ENCODE measurements at regions not wholly inside any gene's neighbourhood (a gene's known extent, or its start where the extent isn't known, plus 50 kb on each side); places are given as distances from the start of the nearest gene placed in this dataset.
A peak's percentile ranks its signal among the peaks of the same experiment; 100 is the strongest.

GRCh38 chr16:88287219-88287618 lies 95.5 kb upstream of the ZNF469 start:
- TF ChIP-seq CTCF (IDR thresholded peaks at IDR 0.05) (peak; percentile 67), OVOL2 (CRISPR knock-in tag; IDR thresholded peaks at IDR 0.05; ENCODE audit: borderline replicate concordance) (no peak), FOXK1 (CRISPR knock-in tag; IDR thresholded peaks at IDR 0.05) (no peak), FOXP1 (CRISPR knock-in tag; IDR thresholded peaks at IDR 0.05; ENCODE audit: borderline replicate concordance) (no peak), ZNF219 (CRISPR knock-in tag; IDR thresholded peaks at IDR 0.05; ENCODE audit: borderline replicate concordance) (no peak), SMAD3 (CRISPR knock-in tag; IDR thresholded peaks at IDR 0.05; ENCODE audit: borderline replicate concordance) (no peak), NR1H2 (CRISPR knock-in tag; IDR thresholded peaks at IDR 0.05) (no peak), USF1 (CRISPR knock-in tag; IDR thresholded peaks at IDR 0.05) (no peak)
- ATAC-seq (no peak), DNase-seq (ENCODE audit: low spot score) (no peak)
- no peaks in the 10 kb centered on the region for H3K4me1 Mint-ChIP-seq
- peaks cover 16% of the 10 kb centered on the region for H3K36me3 Mint-ChIP-seq
- H3K4me3 Mint-ChIP-seq: no peak overlapping the region
- H3K9me3 Mint-ChIP-seq: peaks cover 19% of the 10 kb centered on the region
- no peak overlapping the region for H3K27ac Mint-ChIP-seq
- peaks cover 8% of the 10 kb centered on the region; the same call in 1 of the 2 replicates for H3K27me3 Mint-ChIP-seq (ENCODE audit: low read depth)
- ChIA-PET CTCF (interaction anchor here (0.5 to 1.1 kb wide), 4 partner anchors 12 to 358 kb away, joined by 3 to 6 read pairs (median 5); no protein-coding TSS in a partner anchor), POLR2A (interaction anchor here (0.7 kb wide), 1 partner anchor 207 kb away, joined by 3 read pairs; no protein-coding TSS in a partner anchor)

GRCh38 chr16:88288303-88288702 lies 94.5 kb upstream of the ZNF469 start:
- ChIA-PET POLR2A (no interaction called here), CTCF (no interaction called here)
- no peak for DNase-seq (ENCODE audit: low spot score)
- Mint-ChIP-seq H3K4me1 (no peaks in the 10 kb centered on the region), H3K9me3 (peaks cover 20% of the 10 kb centered on the region), H3K36me3 (peaks cover 12% of the 10 kb centered on the region), H3K27me3 (ENCODE audit: low read depth) (peaks cover 6% of the 10 kb centered on the region; the same call in 1 of the 2 replicates), H3K27ac (no peak overlapping the region), H3K4me3 (no peak overlapping the region)
- TF ChIP-seq ZNF263 (CRISPR knock-in tag; IDR thresholded peaks at IDR 0.05; ENCODE audit: low read depth): no peak
- TF ChIP-seq STAT6 (CRISPR knock-in tag; conservative IDR thresholded peaks at IDR 0.05; ENCODE audit: low read depth): no peak
- TF ChIP-seq HMGA2 (CRISPR knock-in tag; IDR thresholded peaks at IDR 0.05): no peak
- no peak for TF ChIP-seq ZNF425 (CRISPR knock-in tag; conservative IDR thresholded peaks at IDR 0.05)
- no peak for TF ChIP-seq NFYB (CRISPR knock-in tag; conservative IDR thresholded peaks at IDR 0.05; ENCODE audit: low read depth)
- TF ChIP-seq IRF1 (CRISPR knock-in tag; IDR thresholded peaks at IDR 0.05): no peak
- ATAC-seq: no peak

- Mint-ChIP-seq H3K4me1 (no peaks in the 10 kb centered on the region), H3K27me3 (ENCODE audit: low read depth) (peaks cover 6% of the 10 kb centered on the region; the same call in 1 of the 2 replicates), H3K9me3 (peaks cover 24% of the 10 kb centered on the region), H3K36me3 (peaks cover 11% of the 10 kb centered on the region), H3K4me3 (no peak overlapping the region), H3K27ac (no peak overlapping the region)
- CTCF ChIA-PET: no interaction called here
- ATAC-seq (no peak), DNase-seq (ENCODE audit: low spot score) (no peak)
- POLR2A ChIA-PET: no interaction called here
- TF ChIP-seq ZNF396 (CRISPR knock-in tag; IDR thresholded peaks at IDR 0.05; ENCODE audit: borderline replicate concordance) (no peak), USF2 (CRISPR knock-in tag; IDR thresholded peaks at IDR 0.05) (no peak), ETV6 (CRISPR knock-in tag; IDR thresholded peaks at IDR 0.05) (no peak), RORB (CRISPR knock-in tag; IDR thresholded peaks at IDR 0.05) (no peak), MAX (CRISPR knock-in tag; IDR thresholded peaks at IDR 0.05) (no peak), TEAD4 (CRISPR knock-in tag; IDR thresholded peaks at IDR 0.05) (no peak), KAT7 (CRISPR knock-in tag; IDR thresholded peaks at IDR 0.05; ENCODE audit: borderline replicate concordance) (no peak), NFE2L1 (CRISPR knock-in tag; IDR thresholded peaks at IDR 0.05) (no peak), E2F5 (CRISPR knock-in tag; IDR thresholded peaks at IDR 0.05) (no peak), MYBL2 (CRISPR knock-in tag; IDR thresholded peaks at IDR 0.05) (no peak)
Observed at GRCh38 chr16:88289001-88289400, 93.8 kb upstream of the ZNF469 start.

Measured in WTC11 (cell line).